Choroid plexus epithelial cell (primary cell): ENCODE measurements at regions not wholly inside any gene's neighbourhood (a gene's known extent, or its start where the extent isn't known, plus 50 kb on each side); places are given as distances from the start of the nearest gene placed in this dataset.
A peak's percentile ranks its signal among the peaks of the same experiment; 100 is the strongest.

Source experiments
- DNase-seq: peaks from one replicate; pipeline ENCODE4 v3.0.0-alpha.2; 2010; ENCODE audit warnings: low read depth
- H3K4me3 ChIP-seq: 2 replicates; pipeline ENCODE4 v1.5.1; 2011; ENCODE audit warnings: low read depth, mild to moderate bottlenecking, control low read depth, low read length, moderate library complexity
- CTCF ChIP-seq: conservative IDR thresholded peaks from 2 replicates; pipeline ENCODE4 v1.5.1; 2011; ENCODE audit warnings: low read depth, mild to moderate bottlenecking, control low read depth, inconsistent platforms, low read length, moderate library complexity

- DNase-seq: no peak
- no peak for TF ChIP-seq CTCF
- no peak overlapping the region for H3K4me3 ChIP-seq
Observed at GRCh38 chr7:137142376-137142775, 201.2 kb downstream of the PTN start.

DNA sequence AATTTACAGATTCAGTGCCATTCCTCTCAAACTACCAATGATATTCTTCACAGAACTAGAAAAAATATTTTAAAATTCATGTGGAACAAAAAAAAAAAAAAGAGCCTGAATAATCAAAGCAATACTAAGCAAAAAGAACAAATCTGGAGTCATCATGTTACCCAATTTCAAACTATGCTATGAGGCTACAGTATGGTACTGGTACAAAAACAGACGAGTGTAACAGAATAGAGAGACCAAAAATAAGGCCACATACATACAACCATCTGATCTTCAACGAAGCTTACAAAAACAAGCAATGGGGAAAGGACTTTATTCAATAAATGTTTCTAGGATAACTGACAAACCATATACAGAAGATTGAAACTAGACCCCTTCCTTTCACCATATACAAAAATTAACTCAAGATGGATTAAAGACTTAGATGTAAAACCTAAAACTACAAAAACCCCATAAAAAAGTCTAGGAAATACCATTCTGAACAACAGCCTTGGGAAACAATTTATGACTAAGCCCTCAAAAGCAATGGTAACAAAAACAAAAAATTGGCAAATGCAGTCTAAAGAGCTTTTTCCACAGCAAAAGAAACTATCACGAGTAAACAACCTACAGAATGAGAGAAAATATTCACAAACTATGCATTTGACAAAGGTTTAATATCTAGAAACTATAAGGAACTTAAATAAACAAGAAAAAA lies 207.7 kb downstream of the PTN start:
- H3K4me3 ChIP-seq: no peak overlapping the region
- DNase-seq: peak; percentile 54
- TF ChIP-seq CTCF: no peak

DNA sequence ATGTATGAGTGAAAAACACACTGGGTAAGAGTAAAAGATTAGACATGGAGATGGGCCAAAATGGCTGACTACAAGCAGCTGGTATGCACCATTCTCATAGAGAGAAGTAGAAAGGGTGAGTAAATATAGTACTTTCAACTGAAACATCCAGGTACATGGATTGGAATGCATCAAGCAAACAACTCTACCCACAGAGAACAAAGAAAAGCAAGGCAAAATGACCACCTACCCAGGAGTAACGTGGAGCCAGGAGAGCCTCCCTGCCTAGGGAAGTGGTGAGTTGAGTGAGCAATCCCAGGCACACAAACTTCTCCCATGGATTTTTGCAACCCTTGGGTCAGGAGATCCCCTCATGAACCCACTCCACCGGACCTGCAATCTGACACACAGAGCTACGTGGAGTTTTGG lies 212.8 kb downstream of the PTN start:
- DNase-seq: peak; percentile 64
- TF ChIP-seq CTCF: no peak
- no peak overlapping the region for H3K4me3 ChIP-seq

- H3K4me3 ChIP-seq: no peak overlapping the region
- TF ChIP-seq CTCF: no peak
- DNase-seq: no peak
Observed at GRCh38 chr7:137129025-137129424, 214.5 kb downstream of the PTN start.

GRCh38 chr7:137127806-137128205 lies 215.7 kb downstream of the PTN start:
- TF ChIP-seq CTCF: no peak
- no peak for DNase-seq
- no peak overlapping the region for H3K4me3 ChIP-seq

- no peak for DNase-seq
- no peak for TF ChIP-seq CTCF
- H3K4me3 ChIP-seq: no peak overlapping the region
Observed at GRCh38 chr7:137127058-137127457, 216.5 kb downstream of the PTN start.

DNA sequence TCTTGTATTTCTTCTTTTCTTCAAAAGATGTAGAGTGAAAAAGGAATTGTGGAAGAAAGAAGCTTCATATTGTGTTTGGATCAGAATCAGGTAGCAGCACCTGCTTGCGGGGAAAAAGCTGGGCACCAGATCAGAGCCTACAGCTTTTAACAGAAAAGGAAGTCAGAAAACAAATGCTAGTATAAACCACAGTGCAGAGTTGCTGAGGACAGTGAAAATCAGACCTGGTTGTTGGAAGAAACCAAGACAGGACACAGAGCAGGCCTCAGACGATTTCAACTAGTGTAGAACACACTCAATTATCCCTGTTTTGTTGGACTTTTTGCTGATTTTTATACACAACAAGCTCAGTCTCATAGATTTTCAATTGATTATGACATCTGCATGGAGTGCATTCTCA lies 221.4 kb downstream of the PTN start:
- TF ChIP-seq CTCF: no peak
- H3K4me3 ChIP-seq: no peak overlapping the region
- DNase-seq: no peak
